GM19240 (cell line): ENCODE measurements at regions not wholly inside any gene's neighbourhood (a gene's known extent, or its start where the extent isn't known, plus 50 kb on each side); places are given as distances from the start of the nearest gene placed in this dataset.
A peak's percentile ranks its signal among the peaks of the same experiment; 100 is the strongest.

ENCODE experiments used
- DNase-seq: peaks from one replicate; pipeline ENCODE4 v3.0.0; 2011; ENCODE audit warnings: low spot score; ENCODE audit not compliant: insufficient read length

GRCh38 chr5:56588636-56589480, 226.5 kb upstream of the MAP3K1 start:
- DNase-seq = peak; percentile 76

DNA sequence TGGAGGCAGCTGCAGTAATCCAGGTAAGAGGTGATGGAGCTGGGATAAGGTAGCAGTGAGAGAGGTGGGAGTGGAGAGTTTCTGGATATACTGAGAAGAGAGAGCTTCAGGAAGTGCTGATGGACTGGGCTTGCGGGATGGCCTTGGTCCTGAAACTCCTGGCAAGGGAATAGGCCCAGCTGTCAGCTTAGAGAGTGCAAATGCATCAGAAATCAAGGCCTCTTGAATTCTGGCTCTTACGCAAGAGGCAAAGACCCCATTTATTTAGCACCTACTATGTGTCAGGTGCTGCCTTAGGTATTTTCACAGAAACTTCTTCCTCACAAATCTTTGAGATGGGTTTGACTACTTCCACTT, 227.2 kb upstream of the MAP3K1 start:
- no peak for DNase-seq

- DNase-seq = no peak
These were observed 227.8 kb upstream of the MAP3K1 start for GRCh38 chr5:56587381-56588130.

DNA sequence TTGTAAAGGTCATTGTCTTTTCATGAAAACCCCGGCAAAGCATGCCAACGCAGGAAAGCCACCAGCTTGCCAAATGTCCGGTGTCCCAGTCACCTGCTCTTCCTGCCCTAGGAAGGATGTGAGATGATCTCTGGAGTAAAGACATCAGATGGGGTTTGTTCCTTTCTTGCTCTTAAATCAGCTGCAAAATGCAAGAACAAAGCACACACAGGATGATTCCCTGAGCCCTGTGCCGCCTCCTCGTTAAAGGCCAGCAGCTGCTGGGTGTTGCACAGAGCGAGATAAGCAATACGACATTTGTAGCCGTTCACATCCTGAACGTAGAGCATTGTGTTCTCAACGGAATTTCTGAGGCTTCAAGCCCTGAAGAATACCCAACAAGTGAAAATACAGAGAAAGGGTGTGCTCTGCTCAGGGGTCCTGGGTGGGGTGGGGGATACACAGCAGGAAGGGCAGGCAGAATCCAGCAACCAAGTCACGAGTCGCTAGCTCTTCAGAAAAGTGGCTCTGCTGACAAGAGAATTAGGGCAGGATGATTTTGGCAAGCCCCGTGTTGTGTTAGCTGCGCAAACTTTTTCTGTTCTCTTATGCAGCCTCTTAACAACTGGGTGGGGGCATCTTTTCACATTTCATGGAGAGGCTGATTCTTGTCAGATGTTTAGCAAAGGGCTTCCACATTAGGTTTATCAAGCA, 229.2 kb upstream of the MAP3K1 start:
- no peak for DNase-seq

DNA sequence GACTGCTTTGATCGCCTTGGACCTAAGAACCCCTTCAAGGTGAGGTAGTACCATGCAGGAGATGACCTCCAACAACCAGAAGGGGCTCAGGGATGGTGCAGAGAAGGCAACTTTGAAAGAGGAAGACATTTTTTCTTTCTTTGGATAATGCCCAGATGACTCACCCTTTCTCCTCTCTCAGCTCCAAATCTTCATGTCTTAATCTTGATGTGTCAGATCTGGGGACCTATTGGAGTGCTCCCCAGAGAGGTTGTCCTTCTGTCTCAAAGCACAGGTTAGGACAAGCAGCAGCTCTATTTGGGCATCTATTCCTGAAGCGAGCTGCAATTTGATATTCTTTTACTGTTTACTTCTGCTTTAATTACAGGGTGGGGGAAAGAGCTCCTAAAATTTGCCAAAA, 229.9 kb upstream of the MAP3K1 start:
- DNase-seq = no peak

- DNase-seq = no peak
These were observed 233.9 kb upstream of the MAP3K1 start for GRCh38 chr5:56581426-56581825.

GRCh38 chr5:56580864-56581263, 234.5 kb upstream of the MAP3K1 start:
- no peak for DNase-seq

DNA sequence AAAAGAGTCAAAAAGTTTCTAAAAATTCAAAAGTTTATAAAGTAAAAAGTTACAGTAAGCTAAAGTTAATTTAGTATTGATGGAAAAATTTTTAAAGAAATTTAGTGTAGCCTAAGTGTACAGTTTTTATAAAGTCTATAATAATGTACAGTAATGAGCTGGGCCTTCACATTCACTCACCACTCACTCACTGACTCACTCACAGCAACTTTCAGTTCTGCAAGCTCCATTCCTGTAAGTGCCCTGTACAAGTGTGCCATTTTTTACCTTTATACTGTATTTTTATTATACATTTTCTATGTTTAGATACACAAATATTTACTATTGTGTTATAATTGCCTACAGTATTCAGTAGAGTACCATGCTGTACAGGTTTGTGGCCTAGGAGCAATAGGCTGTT, 239.5 kb upstream of the MAP3K1 start:
- DNase-seq = no peak

GRCh38 chr5:56574778-56575177, 240.6 kb upstream of the MAP3K1 start:
- no peak for DNase-seq

- no peak for DNase-seq
These were observed 245.8 kb upstream of the MAP3K1 start for GRCh38 chr5:56569566-56569965.

GRCh38 chr5:56569076-56569475, 246.3 kb upstream of the MAP3K1 start:
- no peak for DNase-seq

DNA sequence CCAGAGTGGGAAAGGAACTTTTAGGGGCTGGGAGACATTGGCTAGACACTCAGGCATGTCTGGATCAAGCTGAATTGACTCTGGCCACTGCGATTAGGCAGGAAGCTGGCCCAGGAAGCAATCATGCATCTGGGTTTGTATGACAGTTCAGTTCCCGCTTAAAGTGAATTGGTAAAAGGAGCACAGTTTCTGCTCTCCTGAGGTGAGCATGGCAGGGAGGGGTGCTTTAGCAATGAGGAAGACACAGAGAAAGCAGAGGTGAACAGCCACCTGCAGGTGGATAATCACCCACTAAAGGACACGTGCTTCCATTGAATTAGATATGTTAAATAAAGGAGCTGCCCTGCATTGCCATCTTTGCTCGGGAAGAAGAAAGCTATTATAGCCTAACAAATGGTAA, 248.1 kb upstream of the MAP3K1 start:
- no peak for DNase-seq

DNA sequence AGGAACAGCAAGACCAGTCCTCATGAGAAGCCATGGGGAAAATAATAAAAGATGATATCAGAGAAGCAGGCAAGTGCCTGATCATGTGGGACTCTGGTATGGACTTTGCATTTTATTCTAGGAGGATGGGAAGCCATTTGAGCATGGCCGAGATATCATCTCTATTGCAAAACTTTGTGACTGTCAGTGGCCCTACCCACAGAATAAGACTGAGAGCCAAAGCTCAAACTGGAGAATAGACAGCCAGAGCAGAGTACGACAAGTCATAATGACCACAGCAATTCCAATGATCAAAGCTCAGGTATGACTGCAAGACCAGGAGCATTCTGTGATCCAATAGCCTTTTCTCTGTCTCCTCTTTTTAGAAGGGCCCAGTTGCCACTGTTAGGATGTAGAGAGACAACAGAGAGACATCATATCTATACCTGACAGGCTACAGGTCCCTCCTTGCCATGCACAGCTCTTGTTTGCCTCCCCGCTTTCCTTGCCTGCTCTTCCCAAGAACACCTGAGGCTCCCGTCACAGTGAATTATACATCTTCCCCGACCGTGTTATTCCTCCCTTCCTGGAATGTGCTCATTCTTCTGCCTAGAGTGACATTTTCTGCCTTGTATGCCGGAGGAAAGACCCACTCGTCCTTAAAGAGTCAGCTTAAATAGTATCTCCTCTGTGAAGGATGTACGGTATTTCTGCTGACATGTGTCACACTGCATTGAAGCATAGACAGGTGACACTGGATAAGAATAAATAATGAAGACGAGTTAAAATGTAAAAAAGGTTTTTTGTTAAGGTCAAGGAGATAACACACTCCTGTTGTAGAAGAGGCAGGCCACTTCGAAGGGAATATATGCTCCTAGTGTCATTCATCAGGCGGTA, 248.7 kb upstream of the MAP3K1 start:
- DNase-seq = no peak

DNA sequence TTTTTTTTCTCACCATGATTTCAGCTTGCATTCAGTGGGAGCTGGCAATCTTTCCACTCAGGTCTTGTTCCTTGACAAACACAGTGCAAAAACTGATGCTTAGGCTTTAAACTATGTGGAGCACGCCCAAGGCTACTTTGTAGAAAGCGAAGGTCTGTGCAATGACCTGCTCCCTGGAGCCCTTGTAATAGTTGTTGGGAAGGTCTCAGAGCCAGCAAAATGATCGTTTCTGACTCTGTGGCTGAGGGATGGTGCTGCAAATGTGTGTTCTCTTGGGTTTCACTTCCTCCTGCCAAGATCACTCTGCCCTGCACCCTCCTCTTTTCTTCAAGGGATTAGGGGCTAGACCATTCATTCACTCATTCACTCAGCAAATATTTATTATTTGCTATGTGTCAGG, 249.7 kb upstream of the MAP3K1 start:
- DNase-seq = no peak

DNA sequence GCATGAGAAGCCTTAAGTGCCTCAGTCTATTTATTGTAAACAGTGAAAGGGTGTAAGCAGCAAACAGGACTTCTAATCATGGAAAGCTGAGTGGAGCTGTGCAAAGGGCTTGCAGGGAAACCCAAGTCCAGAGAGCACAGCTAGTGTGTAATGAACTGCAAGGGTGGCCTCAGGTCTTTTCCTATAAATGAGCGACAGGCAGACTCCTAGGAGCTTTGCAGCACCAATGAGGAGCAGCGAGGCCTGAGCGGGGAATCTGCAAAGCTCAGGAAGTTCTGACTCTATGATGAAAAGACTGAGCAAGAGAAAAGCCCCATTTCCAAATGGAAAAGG, 250.1 kb upstream of the MAP3K1 start:
- no peak for DNase-seq

DNA sequence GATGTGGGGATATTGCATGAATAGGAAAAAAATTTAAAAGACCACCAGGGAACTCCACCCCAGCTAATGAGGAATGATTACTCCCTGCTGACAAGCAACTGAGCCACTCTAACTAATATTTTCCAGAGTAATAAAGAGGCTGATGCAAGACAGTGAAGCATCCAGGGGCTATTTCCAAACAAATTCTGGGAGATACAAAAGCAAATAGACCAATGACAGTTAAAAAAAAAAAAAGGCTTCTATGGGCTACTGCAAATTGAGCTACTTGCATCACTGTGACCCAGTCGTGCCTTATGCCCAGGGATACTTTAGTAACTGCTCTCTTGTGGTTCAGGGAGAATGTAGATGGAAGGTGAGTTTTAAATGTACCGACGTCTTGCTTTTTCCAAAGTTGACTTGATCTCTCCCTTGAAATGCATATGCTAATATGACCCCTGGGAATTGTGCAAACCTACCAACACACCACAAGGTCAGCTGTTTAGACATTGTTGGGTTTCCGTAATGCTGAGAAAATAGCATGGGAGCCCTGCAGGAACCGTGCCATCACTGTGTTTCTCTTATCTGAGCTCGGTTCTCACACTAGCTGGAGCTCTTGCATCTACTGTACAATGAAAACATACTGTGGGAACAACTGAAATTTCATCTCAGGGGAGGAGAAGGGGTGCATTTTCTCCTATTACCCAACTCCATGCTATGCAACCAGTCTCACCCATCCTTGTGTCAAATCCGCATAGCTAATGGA, 250.6 kb upstream of the MAP3K1 start:
- DNase-seq = no peak

DNA sequence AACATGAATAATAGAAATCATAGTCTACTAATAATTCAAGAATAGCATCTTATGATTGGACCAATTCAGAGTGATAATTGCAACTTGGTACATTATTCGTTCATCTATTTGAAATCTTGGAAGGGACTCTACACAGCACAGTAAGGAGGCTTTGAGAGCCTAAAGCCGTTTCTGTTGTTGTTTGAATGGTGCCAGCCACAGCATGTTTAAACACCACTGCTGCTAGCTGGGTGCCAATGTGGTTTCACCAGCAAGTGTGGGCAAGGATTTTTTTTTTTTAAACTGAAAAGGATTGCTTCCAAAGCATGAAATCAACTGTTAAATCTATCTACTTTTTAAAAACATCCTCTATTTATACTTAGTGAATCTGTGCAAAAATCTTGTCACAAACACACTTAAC, 253.9 kb upstream of the MAP3K1 start:
- DNase-seq = no peak

- DNase-seq = no peak
These were observed 257.1 kb upstream of the MAP3K1 start for GRCh38 chr5:56558131-56558745.

DNA sequence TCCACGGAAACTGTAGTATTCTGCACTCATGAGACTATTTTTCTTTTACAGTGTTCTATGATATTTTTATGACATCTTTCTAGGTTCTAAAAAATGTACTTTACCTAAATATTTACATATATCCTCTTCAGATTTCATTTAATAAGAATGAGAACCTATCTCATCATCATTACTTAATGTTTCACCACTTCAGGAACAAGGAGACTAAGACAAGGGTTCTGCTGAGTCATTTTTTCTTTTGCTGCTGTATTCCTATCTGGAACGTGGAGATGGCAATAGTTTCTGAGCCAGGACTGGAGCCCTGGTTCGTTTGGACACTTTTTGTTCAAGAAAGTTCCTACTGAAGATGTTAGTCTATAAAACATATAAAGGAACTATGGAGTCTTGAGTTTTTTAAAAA, 258.2 kb upstream of the MAP3K1 start:
- no peak for DNase-seq

DNA sequence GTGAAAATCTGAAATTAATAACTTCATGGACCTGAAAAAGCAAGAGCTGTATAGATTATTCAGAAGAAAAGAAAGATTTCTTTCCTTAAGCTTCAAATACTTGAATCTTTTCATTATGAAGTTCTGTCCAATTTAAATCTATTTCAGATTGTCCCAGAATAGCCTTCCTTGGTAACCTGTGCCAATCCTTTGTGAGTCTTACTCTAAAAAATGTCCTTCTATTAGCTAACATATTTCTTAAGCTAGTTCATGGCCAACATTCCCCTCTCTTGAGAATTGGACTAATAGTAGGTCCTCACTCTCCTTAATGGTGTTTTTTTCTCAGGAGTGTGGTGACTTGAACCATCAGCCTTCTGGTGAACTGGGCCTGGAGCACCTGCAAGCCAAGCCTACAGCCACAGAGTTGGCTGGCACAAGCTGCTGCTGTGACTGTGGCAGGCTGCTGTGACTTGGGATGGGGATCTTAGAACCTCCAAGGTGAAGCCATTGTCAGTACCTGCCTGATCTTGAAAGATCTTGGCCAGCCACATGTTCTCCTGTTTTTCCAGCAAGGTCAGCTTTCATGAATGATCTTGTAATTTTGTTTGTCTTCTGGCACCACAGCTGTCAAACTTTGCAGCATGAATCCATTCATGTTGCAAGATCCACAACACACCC, 262.6 kb upstream of the MAP3K1 start:
- DNase-seq = no peak
